ENCODE measurements at regions not wholly inside any gene's neighbourhood (a gene's known extent, or its start where the extent isn't known, plus 50 kb on each side); places are given as distances from the start of the nearest gene placed in this dataset.

DNA sequence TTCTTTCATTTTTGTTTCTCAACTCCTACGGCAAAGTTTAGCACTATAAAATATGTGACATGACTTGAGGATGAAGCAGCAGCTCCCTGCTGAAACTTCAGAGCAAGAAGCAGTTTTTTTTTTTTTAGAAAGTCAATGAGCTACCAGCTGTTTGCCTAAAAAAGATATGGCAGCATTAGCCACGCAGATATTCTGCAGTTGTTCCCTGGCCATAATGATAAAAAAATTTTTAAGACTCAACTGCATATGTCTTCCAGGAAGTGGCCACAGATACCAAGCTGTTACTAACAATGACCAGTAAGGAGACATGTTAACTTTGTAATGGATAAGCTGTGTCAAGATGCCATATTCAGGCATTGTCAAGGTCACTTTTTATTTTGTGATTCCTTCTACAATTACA lies 319.6 kb upstream of the CDH11 start:
- DNase-seq (ENCODE audit: low read depth), result no peak

DNA sequence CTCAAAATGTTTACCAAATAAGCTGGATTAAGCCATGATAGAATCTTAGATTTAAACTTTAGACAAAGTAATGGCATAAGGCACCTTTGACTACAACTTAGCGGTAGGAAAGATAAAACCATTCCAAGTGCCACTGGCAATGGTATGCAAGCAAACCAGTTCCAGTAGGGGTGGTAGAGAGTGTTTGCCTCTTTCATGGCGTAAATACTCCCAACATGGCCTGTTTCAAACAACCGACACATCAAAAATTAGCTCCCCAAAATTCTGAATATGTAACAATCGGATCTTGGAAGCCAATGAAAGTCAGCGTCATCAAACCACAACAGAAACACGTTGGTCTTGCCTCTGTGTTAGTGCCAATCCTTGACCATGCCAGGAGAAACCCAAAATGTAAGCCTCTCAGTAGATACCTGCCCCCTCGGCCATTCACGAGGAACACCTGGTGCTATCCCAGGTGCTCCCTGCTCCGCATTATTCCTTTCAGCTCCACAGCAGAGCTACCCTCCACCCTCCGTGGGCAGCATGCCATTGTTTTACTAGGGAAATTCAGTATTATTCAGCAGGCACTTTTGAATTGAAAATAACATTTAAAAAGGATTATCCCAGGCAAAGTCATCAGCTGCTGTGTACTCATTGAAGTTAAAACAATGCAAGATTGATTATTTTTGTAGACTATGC lies 307.8 kb upstream of the CDH11 start:
- DNase-seq (ENCODE audit: low read depth), result no peak

DNA sequence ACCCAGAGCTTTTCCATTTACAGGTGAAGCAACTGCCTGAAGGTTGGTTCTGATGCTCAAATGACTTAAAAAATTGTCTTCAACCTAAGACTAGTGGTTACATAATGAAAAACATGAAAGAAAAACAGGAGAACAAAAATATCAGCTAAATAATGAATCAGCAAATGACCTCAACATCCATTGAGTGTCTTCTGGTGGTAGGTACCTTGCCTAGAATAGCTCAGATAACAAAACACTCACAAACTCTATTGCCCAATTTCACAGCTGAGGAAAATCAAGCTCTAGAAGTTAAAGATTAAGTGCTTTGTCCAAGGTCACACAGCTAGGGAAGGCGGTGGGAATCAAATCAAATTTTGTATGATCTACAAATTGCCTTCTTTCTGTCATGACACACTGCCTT lies 304.6 kb upstream of the CDH11 start:
- no peak for DNase-seq (ENCODE audit: low read depth)

DNA sequence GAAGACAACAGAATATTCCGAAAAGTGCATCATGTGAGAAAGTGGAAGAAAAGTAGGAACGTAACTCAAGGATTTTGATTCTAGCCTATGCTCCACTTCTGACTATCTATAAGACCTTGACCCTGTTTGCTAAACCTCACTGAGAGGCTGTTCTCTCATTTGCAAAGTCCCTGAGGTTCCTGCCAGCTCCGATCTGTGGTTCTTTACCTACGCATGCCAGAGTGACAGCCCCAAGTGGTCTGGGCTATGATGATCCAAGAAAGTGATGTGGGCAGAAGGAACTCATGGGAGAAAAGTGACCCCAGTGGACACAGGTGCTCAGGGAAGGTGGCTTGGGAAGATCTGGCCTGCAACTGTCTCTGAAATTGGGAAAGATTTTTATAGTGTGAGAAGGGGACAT lies 301.1 kb upstream of the CDH11 start:
- no peak for DNase-seq (ENCODE audit: low read depth)

DNA sequence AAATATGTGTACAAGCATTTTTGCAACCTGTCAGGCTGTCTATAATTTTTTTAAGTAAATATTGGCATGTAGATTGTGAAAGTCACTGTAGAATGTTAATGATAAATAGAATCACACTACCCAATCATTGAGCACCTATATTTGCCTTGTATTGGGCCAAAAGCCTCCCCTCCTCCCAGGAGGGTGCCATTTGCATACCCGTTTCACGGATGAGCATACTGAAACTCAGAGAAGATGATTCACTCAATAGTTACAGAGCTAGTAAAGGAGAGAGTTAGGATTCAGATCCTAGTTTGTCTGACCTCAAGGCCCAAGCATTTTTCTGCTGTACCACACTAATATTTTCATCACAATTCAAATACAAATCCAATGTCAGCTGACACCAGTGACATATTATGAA lies 299.7 kb upstream of the CDH11 start:
- DNase-seq (ENCODE audit: low read depth), result no peak

DNA sequence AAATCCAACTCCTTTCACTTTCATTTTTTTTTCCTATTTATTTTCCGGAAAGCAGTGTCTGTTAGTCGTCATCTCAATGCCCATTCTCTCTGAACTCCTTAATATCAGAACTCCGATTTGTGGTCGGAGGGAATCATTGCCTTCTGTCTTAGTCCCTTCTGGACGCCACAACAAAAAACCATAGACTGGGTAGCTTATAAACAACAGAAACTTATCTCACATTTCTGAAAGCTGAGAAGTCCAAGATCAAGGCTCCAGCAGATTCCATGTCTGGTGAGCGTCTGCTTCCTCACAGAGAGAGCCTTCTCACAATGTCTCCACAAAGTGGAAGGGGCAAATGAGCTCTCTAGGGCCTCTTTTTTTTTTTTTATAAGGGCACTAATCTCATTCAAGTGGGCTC lies 296.6 kb upstream of the CDH11 start:
- DNase-seq (ENCODE audit: low read depth), result no peak

DNA sequence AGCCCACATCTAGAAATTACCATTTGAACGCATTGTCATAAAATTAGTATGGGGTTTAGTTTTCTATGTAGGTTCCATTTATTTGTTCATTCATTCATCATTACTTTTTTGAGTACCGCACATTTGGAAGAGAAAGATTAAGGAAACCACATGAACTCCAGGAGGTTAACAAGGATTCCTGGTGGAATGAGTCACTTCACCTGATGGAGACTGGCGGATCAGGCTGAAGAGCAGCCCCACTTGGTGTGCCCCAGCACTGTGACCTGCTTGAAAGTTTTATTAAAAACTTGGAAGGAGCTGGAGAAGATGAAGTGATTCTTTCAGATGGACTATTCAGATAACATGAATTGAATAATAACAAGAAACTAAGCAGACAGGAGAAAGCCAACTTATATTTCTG lies 293.6 kb upstream of the CDH11 start:
- no peak for DNase-seq (ENCODE audit: low read depth)

DNA sequence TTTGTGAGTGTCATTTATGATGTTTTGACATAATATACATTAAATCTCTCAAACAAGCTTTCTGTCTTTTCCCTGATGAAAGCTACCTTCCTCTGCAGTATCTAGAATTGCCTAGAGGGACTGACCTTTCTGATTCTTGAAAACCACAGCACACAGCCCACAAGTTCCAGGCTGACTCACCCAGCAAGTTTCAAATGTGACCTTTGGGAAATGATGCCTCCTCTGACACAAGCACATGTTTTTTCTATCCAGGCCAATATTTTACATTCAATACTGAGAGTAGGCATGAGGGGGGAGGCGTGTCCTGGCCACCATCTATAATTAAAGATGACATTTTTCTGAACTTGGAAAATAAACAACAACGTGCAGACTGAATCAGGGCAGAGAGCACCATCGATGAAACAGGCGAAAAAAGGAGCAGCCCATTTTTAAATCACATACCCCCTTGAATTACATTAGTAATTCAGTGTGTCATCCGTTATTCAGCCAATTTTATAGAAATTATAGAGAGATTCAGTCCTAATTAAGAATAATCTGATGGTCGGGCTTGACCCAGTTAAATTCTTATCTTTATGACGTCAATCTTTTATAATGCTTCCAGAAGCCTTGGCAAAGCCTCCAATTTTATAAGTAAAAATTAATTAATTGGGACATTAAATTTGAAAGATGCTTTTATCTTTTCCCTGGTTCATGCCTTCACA lies 292.6 kb upstream of the CDH11 start:
- DNase-seq (ENCODE audit: low read depth), result peak; percentile 71

DNA sequence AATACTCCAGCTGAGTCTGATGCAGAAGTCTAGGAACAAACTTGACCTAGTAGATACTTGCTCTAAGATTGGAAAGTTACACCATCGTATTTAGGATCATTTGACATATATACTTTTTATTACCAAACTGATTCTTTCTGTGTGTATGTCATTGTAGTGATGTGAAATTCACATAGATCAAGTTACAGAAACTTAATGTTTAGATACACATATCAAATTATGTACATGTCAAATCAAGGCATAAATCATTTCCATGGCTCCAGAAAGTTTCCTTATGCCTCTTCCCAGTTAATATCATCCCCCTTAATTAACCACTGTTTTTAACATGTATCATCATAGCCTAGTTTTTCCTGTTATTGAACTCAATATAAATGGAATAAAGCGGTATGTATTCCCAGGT lies 292.0 kb upstream of the CDH11 start:
- no peak for DNase-seq (ENCODE audit: low read depth)

DNA sequence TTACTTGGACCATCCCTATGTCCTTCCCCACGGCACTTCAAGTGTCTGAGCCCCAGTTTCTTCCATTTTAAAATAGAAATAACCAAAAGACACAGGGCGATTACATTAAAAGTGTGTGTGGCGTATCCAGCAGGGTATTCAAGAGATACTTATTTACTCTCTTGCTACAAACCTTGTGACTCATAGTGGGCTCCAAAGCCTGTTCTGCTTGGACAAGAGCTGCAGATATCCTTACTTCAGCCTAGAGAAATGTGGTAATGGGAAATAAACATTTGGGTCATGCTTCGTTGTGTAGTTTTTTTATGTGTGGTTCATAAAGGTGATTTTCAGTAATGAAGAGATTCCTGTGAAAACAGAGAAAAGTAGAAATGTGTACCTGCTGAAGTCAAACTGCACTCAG lies 288.9 kb upstream of the CDH11 start:
- no peak for DNase-seq (ENCODE audit: low read depth)

DNA sequence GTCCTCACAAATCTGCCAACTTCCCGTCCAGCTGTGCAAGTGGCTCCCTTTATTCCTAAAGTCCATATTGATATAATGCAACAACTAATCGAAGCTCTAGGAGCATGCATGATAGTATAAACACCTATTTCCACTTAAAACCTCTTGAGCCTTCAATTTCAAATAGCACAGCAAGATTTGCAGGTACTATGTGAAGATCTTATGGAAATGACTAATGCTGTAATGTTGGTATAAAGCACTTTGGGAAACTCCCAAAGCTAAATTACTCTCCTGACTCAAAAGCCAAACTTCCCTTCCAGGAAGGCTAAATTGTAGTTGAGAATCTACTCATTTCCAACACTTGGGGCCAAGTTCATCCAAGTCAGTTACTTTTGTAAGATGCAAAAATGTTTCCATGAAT lies 287.6 kb upstream of the CDH11 start:
- DNase-seq (ENCODE audit: low read depth), result no peak

DNA sequence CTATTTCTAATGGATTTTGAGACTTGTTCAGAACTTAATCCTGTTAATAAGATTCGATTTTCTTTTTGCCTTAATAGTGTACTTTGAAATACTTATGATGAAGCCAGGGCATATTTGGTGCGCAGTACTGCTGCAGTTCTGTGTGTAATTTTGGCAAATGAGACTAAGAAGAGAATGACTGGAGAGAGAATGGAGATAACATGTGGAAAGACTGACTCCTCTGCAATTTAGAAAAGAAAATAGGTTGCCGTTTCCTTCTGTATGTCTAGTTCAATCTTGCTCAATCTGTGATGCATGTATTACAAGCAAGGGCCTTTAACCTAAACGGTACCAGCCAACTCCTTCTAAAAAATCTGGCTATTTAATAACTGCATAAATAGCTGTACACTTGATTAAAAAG lies 285.1 kb upstream of the CDH11 start:
- no peak for DNase-seq (ENCODE audit: low read depth)

DNA sequence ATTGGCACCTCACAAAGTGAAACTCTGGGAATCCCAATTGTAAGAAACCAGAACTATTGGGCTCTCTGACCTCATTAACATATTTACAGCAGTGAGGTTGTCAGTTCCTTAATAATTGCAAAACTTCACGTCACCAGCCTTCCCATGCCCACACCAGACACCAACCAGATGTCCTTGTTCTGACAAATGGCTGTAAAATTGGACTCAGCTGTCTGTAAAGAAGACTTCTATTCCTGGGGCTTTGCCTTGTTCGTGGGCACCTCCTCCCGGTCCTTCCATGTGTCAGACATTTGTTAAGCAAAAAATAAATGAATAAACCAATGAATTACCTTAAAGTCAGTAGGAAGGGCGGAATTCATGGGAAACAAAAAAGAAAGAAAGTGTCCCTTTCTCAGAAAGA lies 284.3 kb upstream of the CDH11 start:
- no peak for DNase-seq (ENCODE audit: low read depth)

DNA sequence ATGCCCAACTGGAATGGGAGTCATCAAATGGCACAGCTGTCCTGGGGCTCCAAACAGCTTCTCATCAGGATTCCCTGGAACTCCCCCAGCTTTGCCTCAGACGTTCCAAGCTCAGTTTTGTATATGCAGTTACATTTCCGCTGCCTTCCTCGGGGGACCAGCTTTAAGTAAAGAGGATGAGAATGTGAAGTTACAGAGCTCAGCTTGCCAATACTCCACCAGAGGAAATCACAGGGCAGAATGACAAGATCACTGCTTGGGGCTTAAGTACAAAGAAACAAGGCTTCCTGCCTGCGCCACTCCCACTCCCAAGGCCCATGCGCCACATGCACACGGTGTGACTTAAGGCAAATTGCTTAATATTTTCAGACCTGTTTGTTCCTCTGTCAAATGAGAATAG lies 272.4 kb upstream of the CDH11 start:
- no peak for DNase-seq (ENCODE audit: low read depth)

DNA sequence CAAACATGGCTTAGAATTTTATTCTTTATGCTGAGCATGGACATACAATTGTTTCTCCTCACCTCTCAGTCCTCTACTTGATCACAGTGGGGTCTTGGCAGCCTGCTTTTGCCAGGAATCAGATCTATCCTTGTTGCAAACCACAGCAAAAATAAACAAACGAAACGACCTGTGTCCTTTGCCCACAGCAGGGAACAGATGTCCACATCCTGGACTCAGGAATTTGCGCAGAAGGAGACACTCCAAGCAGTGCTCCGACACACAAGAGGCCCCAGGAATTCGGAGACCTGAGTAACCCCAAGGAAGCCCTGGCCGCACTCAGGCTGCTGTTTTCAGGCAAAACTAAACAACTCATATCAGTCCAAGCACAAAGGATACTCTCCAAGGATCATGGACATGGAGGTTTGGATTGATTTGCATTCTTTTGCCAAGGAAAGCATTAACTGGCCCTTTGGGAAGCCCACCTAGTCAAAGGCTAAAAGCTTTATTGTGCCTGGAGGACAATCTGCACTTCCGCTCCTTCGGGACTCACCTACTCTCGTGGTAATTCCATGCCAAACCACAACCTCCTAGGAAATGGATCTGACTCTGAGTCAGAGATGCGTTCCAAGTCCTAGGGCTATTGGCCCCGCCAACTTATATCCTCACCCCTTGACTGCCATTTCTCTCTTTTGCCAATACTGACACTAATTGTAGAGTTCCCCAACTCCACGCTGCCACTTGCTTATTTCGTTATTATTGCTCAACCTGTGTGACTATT lies 271.1 kb upstream of the CDH11 start:
- DNase-seq (ENCODE audit: low read depth), result no peak

DNA sequence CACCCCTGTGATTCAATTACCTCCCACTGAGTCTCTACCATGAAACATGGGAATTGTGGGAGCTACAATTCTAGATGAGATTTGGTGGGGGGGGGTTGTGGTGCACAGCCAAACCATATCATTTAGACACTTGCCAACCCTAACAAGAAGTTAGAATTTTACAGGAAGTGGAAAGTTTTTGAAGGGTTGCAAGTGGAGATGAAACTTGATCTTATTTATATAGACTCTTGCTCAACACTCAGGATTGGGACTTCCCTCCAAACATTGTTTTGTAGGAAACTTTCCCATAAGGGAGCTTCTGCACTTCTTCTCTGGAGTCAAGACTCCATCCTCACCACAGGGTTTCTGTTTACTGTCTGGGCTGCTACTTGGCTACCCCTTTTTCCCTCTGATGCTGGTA lies 266.7 kb upstream of the CDH11 start:
- DNase-seq (ENCODE audit: low read depth), result no peak

DNA sequence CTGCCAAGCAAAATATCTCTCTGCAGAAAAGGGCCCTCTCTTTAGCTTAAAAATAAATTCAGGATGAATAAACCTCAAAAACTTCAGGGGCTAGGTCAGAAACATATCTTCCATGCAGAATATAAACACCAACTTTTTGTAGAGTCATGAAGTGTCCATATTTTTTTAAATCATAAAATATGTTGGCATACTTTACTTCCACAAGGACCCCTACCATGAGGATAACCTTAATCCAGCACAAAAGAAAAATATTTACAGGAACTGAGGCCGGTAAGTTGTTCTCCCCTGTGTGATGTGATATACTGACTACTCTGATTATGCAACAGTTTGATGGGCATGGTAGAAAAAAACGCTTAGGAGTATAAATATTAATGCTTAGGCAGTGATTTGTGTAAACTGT lies 264.8 kb upstream of the CDH11 start:
- DNase-seq (ENCODE audit: low read depth), result no peak

DNA sequence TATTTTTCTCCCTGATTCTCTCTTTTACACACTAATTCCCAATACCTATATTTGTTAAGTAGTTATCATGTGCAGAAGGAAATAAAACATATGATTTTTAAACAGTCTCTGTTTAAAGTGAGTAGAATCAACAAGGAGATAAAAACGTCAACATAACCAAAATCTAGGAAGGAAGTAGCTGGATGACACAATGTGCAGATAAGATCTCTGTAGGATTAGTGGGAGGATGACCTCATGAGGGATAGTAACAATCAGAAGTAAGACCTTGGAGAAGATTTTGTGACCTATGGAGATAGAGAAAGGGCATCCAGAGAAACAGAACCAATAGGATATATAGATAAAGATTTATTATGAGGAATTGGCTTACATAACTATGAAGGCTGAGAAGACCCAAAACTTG lies 262.6 kb upstream of the CDH11 start:
- no peak for DNase-seq (ENCODE audit: low read depth)

DNA sequence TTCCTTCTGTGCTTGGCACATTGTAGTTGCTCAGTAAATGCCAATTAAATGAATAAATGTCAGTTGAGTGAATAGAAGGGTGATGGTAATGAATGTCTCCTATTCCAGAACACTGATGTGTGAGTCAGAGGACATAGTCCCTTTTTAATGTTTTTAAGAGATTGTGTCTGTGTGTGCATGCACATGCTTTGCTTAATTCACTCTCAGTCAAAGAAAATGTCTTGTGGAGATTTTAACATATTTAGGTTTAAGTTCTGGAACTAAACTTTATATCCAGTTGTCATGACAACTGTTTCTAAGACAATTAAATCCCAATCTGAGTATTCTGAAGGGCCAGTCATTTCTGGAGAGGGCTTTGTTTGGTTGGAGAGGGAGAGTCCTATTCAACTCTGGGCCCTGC lies 255.3 kb upstream of the CDH11 start:
- DNase-seq (ENCODE audit: low read depth), result no peak

DNA sequence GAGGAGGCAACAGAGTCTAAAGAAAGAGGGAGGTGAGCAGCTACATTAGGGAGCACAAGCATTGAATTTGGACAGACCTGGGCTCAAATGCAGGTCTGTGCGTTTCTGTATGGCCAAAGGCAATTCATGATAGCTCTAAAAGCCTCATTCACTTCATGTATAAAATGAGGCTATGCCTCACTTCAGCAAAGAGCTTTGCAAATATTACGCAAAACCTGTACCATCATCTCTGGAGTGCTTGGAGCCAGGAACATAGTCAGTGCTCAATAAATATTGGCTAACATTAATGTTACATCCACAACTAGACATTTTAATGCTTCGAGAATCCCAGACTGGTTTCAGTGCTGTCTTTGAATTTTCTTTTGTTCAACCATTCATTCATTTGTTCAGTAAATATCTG lies 254.7 kb upstream of the CDH11 start:
- no peak for DNase-seq (ENCODE audit: low read depth)

DNA sequence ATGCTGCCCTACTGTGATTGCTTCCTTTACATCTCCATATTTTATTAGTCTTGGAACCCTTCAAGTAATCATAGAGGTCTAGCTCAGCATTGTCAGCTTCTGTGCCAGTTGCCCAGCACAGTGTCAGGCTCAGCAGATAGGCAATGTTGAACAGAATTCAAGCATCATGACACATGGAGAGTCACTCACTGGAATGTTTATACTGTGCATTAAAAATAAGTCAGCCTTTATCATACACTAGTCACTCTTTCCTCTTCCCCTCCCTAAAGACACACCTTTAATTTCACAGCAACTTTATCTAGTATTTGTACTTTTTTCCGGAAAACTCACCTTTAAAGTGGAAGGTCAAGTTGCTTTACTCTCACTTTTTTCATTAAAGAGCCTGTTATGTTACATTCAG lies 253.8 kb upstream of the CDH11 start:
- DNase-seq (ENCODE audit: low read depth), result no peak

DNA sequence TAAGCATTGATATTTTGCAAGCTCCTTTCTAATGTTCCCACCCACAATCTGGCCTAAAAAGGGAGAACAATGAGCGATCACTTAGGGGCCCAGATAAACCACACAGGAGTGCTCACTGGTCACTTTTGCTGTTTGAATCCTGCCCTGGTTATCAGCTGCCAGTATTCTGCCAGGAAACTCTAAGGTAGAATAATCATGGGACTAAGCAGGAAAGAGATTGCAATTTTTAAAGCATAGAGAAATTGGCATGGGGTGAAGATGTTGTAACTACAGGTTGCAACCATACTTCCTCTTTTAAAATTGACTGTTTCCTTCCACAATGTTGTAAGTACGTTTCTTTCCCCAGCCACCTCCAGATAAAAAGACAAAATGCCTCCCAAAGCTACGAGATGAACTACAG lies 251.2 kb upstream of the CDH11 start:
- no peak for DNase-seq (ENCODE audit: low read depth)

DNA sequence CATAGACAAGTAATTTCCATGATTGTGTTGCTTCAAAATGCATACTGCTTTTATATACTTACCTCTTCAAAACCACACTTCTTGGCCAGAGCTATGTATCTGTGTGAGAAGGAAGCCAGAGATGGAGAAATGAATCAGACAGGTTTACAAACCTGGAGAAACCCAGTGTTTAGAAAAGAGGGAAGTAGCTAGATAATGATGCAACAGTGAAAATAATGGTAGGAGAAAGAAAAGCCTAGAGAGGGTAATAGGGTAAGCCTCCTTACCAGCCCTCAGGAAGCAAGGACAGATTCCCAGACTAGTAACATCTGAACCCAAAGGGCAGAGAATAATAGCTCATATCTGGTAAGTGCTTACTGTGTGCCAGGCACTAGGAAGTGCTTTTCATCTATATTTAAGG lies 250.3 kb upstream of the CDH11 start:
- no peak for DNase-seq (ENCODE audit: low read depth)
